Small intestine (tissue), 7 donors: ENCODE measurements at regions not wholly inside any gene's neighbourhood (a gene's known extent, or its start where the extent isn't known, plus 50 kb on each side); places are given as distances from the start of the nearest gene placed in this dataset.

ENCODE experiments used
- DNase-seq, 2 donors: peaks; one replicate each; pipeline versions ENCODE4 v3.0.0 to v3.0.0-alpha.2; 2013
- FAIRE-seq: peaks from 2 replicates; lab custom pipeline; 2012; peaks lifted over from hg19 to GRCh38; lab: Jason Lieb, UNC
- H3K27ac ChIP-seq, 3 donors: one replicate each; pipeline ENCODE4 v1.5.1; 2013; ENCODE audit warnings: low read length in 2 of 3, mild to moderate bottlenecking in 2 of 3, control low read depth in 1 of 3, inconsistent platforms in 1 of 3, low read depth in 1 of 3, moderate library complexity in 1 of 3
- H3K27me3 ChIP-seq, 3 donors: one replicate each; pipeline ENCODE4 v1.6.1; 2013; ENCODE audit warnings: low read length in 3 of 3, inconsistent platforms in 1 of 3; ENCODE audit not compliant: control insufficient read depth in 3 of 3, insufficient read depth in 3 of 3
- H3K36me3 ChIP-seq, 3 donors: one replicate each; pipeline ENCODE4 v1.6.1; 2013; ENCODE audit warnings: low read length in 3 of 3, inconsistent platforms in 1 of 3, low read depth in 1 of 3, mild to moderate bottlenecking in 1 of 3, moderate library complexity in 1 of 3; ENCODE audit not compliant: control insufficient read depth in 3 of 3, insufficient read depth in 2 of 3
- H3K4me1 ChIP-seq, 3 donors: one replicate each; pipeline ENCODE4 v1.6.1; 2013; ENCODE audit warnings: low read length in 2 of 3, inconsistent platforms in 1 of 3, low read depth in 1 of 3, mild to moderate bottlenecking in 1 of 3, moderate library complexity in 1 of 3; ENCODE audit not compliant: control insufficient read depth in 3 of 3, insufficient read depth in 2 of 3
- H3K4me3 ChIP-seq, 3 donors: one replicate each; pipeline ENCODE4 v1.5.1; 2013; ENCODE audit warnings: low read length in 3 of 3, control low read depth in 1 of 3, inconsistent platforms in 1 of 3, low read depth in 1 of 3, mild to moderate bottlenecking in 1 of 3, moderate library complexity in 1 of 3
- H3K9me3 ChIP-seq, 2 donors: one replicate each; pipeline ENCODE4 v1.6.1; 2013; ENCODE audit warnings: low read depth in 1 of 2, low read length in 1 of 2; ENCODE audit not compliant: control insufficient read depth in 2 of 2, insufficient read depth in 1 of 2
- WGBS, 3 donors: extraction: QIAGEN DNeasy Blood & Tissue Kit; methylation state at CpG; one replicate each; pipeline ENCODE4 v1.1.7; 2013; 5-methylcytosine and 5-hydroxymethylcytosine counted together
- donor health status: healthy with polysubstance abuse.
- donor health status: control.
- donor health status: control.
- donor health status: Bipolar disorder and iron deficiency.
- donor health status: healthy.

DNA sequence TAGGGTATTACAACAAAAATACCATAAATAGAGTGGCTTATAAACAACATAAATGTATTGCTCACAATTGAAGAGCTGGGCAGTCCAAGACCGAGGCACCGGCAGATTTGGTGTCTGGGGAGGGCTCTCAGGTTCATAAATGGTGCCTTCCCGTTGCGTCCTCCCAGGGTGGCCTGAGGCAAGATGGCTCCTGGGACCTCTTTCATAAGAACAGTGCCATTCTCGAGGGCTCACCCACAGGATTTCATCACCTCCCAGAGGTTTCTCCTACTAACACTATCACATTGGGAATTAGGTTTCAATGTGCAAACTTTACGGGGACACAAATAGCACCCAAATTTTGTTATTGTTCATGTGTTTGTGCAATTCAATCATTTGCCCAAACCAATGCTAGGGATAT, 793.5 kb upstream of the HS6ST1 start:
- no peak for FAIRE-seq
- no peaks in the 10 kb centered on the region for H3K27me3 ChIP-seq
- no peak for DNase-seq
- H3K4me1 ChIP-seq, result no peaks in the 10 kb centered on the region
- 86 to 92% (median 88%) methylated on average over 6 of the region's 6 CpGs for WGBS, 3 donors
- no peaks in the 10 kb centered on the region for H3K36me3 ChIP-seq
- H3K4me3 ChIP-seq, result no peak overlapping the region
- no peak overlapping the region for H3K27ac ChIP-seq
- no peaks in the 10 kb centered on the region for H3K9me3 ChIP-seq

DNA sequence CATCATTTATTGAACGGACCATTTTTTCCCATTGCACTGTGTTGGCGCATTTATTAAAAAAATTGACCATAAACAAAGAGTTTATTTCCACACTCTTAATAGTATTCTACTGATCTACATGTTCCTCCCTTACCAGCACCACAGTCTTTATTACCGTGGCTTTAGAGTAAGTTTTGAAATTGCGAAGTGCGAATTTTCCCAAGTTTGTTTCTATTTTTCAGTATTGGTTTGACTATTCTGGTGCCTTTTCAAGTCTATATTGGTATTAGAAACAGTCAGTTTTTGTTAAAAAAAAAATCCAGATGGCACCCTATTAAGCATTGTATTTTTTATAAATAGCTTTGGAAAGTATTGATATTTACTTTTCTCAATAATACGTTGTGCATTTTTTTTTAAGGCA, 795.1 kb upstream of the HS6ST1 start:
- DNase-seq (no peak), FAIRE-seq (no peak)
- 85 to 87% (median 86%) methylated on average over 6 of the region's 6 CpGs for WGBS, 3 donors
- Histone ChIP-seq H3K27me3 (no peaks in the 10 kb centered on the region), H3K27ac (no peak overlapping the region), H3K4me1 (no peaks in the 10 kb centered on the region), H3K9me3 (no peaks in the 10 kb centered on the region), H3K4me3 (no peak overlapping the region), H3K36me3 (no peaks in the 10 kb centered on the region)

DNA sequence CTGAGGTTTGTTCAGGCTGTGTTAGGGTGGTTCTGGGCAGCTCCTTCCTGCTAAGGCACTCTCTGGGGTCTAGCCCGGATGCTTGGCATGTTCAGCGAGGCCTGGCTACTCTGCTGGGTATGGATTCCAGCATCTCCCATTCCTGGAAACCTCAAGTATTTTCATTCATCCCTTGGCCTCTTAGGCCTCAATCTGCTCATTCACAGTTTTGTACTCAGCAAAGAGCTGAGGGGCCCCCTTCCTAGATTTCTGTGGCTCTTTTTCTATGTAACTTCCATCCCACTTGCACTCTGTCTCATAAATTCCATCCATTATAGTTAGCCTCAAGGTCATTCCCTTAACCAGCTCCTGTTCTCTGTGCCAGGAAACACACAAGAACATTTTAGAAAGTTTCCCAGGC, 798.8 kb upstream of the HS6ST1 start:
- Histone ChIP-seq H3K27ac (no peak overlapping the region), H3K27me3 (no peaks in the 10 kb centered on the region), H3K4me1 (no peaks in the 10 kb centered on the region), H3K4me3 (no peak overlapping the region), H3K9me3 (no peaks in the 10 kb centered on the region), H3K36me3 (no peaks in the 10 kb centered on the region)
- 65 to 100% (median 85%) methylated on average over 2 of the region's 2 CpGs for WGBS, 3 donors
- FAIRE-seq, result no peak
- no peak for DNase-seq

DNA sequence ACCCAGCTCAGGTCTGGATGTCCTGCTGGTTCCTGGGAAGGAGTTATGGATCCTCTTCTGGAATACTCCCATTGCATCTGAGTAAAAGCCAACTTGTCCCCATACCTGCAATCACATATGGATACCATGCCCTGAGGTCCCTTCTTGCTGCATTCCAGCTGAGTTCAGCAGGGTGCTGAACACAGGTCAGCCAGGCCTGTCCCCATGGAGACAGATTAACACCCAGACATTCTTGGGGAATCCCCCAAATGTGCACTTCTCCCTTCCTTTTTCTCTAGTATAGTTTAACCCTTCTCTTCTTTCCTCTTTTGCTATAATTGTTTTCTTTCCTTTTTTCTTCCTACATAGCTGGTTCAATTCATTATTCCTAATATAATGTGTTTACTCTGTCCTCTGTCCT, 799.6 kb upstream of the HS6ST1 start:
- FAIRE-seq (no peak), DNase-seq (no peak)
- Histone ChIP-seq H3K36me3 (no peaks in the 10 kb centered on the region), H3K9me3 (no peaks in the 10 kb centered on the region), H3K27me3 (no peaks in the 10 kb centered on the region), H3K4me3 (no peak overlapping the region), H3K27ac (no peak overlapping the region), H3K4me1 (no peaks in the 10 kb centered on the region)

DNA sequence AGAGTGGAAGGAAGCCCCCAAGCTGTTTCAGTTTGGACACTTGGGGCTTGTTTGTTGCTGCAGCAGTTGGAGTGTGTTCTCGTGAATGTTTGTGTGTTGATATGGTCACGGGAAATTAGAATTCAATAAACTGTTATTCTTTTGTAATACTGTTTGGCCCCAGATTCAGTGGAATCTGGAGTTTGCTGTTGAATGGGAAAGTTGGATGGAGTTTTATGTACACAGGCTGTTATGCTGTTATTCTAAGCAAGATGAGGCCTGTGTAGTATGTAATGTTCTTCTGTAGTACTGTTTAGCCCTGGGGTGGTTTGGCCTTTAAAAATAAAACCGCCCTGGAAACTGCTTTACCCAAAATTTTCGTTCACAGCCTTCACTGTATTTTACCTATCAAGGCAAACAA, 810.4 kb upstream of the HS6ST1 start:
- DNase-seq (no peak), FAIRE-seq (no peak)
- Histone ChIP-seq H3K36me3 (no peaks in the 10 kb centered on the region), H3K27ac (no peak overlapping the region), H3K4me1 (no peaks in the 10 kb centered on the region), H3K4me3 (no peak overlapping the region), H3K27me3 (peaks cover 0 to 2% (median 0%) of the 10 kb centered on the region in 3 donors), H3K9me3 (peaks cover 0 to 2% of the 10 kb centered on the region in 2 donors)
- WGBS, 3 donors, result 57 to 79% (median 63%) methylated on average over 4 of the region's 4 CpGs

DNA sequence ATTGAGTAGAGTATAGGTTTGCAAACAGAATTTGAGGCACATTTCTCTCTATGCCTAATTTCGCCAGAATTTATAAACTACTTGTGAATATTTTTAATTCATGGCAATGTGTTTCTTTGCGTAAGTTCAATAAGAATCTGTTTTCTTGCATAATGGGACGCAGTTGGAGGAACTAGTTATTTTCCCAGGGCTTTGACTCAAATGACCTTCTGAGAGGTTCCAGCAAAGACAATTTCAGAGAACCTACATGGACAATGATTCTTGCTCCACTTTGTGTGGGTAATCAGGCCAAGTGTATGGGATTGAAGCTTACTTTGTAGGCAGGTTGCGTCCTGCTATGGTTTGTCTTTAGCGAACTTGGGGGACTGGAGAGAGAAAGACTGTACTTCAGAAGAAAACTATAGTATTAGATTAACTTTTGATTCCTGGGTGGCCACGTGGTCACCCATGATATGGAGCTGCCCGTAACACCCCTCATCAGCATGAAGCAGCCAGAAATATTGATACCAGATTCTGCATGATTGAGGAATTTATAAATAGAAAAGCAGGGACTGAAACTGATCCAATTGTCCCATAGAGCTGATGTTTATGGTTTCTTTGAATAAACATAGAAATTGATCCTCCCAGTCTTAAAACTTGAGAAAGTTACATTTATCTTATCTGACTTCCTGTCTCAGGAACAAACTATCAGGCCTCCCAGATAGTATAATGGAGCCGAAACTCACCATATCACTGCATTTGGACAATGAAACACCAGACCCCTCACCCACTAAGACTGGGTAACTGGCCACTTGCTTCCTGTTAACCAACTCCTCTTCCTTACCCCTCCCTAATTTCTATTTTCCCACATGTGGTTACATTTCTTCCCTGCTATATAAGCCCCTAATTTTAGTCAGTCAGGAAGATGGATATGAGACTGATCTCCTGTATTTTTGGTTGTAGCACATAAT, 815.3 kb upstream of the HS6ST1 start:
- H3K27ac ChIP-seq, result no peak overlapping the region
- H3K4me3 ChIP-seq, result no peak overlapping the region
- WGBS, 3 donors, result 71 to 76% (median 71%) methylated on average over 8 of the region's 8 CpGs
- no peaks in the 10 kb centered on the region for H3K9me3 ChIP-seq
- H3K4me1 ChIP-seq, result no peaks in the 10 kb centered on the region
- no peaks in the 10 kb centered on the region for H3K27me3 ChIP-seq
- H3K36me3 ChIP-seq, result no peaks in the 10 kb centered on the region
- DNase-seq, result no peak
- no peak for FAIRE-seq

DNA sequence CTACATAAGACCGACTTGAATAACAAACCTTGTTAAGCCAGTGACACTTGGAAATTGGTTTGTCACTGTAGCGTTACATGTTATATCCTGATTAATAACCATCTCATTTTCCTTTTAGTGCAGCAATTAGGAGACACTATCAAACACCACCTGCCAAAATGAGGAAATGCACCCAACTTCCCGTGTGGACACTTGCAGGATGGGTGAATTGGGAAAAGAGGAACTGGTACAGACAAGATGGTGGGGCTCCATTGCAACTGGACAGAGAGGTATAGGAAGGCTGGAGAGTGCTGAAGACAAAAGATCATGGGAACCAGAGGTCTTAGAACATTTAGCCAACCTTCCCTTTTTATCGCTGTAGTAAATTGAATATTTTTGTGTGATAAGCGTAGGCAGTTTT, 816.3 kb upstream of the HS6ST1 start:
- H3K36me3 ChIP-seq, result no peaks in the 10 kb centered on the region
- H3K4me3 ChIP-seq, result no peak overlapping the region
- WGBS, 3 donors, result 84 to 92% (median 84%) methylated on average over 5 of the region's 5 CpGs
- H3K9me3 ChIP-seq, result no peaks in the 10 kb centered on the region
- H3K4me1 ChIP-seq, result no peaks in the 10 kb centered on the region
- H3K27me3 ChIP-seq, result no peaks in the 10 kb centered on the region
- DNase-seq (no peak), FAIRE-seq (no peak)
- no peak overlapping the region for H3K27ac ChIP-seq

DNA sequence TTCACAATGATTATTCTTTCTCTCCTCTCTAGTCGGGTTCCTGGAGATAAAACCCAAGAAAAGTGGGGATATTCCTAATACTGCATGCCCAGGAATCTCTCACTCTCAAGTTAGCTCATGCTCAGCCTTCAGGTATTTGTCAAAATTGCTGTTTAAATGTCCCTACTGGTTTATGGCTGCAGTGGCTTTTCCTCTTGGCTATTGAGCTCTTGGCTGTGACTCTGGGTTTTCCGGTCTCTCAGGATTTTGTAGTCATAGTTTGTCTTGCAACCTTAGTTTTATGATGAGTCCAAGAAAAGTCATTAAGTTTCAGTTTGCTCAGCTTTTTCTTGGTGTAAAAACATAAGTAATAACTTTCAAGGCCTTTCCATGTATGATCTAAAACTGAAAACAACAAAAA, 820.7 kb upstream of the HS6ST1 start:
- no peak overlapping the region for H3K27ac ChIP-seq
- no peak for FAIRE-seq
- no peaks in the 10 kb centered on the region for H3K27me3 ChIP-seq
- DNase-seq, result no peak
- 72 to 82% (median 79%) methylated on average over 2 of the region's 2 CpGs for WGBS, 3 donors
- H3K4me3 ChIP-seq, result no peak overlapping the region
- no peaks in the 10 kb centered on the region for H3K36me3 ChIP-seq
- no peaks in the 10 kb centered on the region for H3K9me3 ChIP-seq
- H3K4me1 ChIP-seq, result no peaks in the 10 kb centered on the region

DNA sequence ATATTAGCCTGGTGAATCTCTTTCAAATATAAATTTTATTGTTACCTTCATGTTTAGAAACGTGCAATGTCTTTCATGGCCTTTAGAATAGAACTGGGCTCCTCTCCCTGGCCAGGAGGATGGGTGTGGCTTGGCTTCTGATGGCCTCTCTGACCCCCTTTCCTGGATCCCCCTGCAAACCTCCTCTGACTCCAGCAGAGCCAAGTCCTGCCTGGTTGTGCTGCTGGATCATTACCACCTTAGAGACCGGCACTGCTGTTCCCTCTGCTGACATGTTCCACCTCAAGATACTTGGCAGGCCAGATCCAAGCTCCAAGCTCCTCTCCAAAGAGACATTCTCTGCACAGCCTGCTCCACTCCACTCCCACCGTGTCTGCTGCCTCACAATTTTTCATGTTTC, 823.8 kb upstream of the HS6ST1 start:
- no peak overlapping the region for H3K4me3 ChIP-seq
- no peaks in the 10 kb centered on the region for H3K27me3 ChIP-seq
- H3K4me1 ChIP-seq, result no peaks in the 10 kb centered on the region
- no peaks in the 10 kb centered on the region for H3K9me3 ChIP-seq
- WGBS, 3 donors, result 66 to 72% (median 70%) methylated on average over 3 of the region's 3 CpGs
- H3K27ac ChIP-seq, result no peak overlapping the region
- FAIRE-seq, result no peak
- H3K36me3 ChIP-seq, result no peaks in the 10 kb centered on the region
- no peak for DNase-seq
